ENCODE measurements at regions not wholly inside any gene's neighbourhood (a gene's known extent, or its start where the extent isn't known, plus 50 kb on each side); places are given as distances from the start of the nearest gene placed in this dataset.

- Histone ChIP-seq H3K79me2 (ENCODE audit: insufficient read depth, low read depth) (no peaks in the 10 kb centered on the region), H2AFZ (ENCODE audit: low read depth) (no peak overlapping the region), H3K27me3 (ENCODE audit: insufficient read depth, low read depth) (no peaks in the 10 kb centered on the region), H3K4me3 (IDR thresholded peaks at IDR 0.05; ENCODE audit: insufficient read depth, low read depth, low read length) (no peak overlapping the region), H3K9ac (no peak overlapping the region), H4K20me1 (ENCODE audit: insufficient read depth) (no peaks in the 10 kb centered on the region), H3K4me1 (ENCODE audit: low read depth, poor library complexity, severe bottlenecking) (no peaks in the 10 kb centered on the region), H3K4me2 (no peak overlapping the region), H3K27ac (no peak overlapping the region), H3K36me3 (ENCODE audit: insufficient read depth) (no peaks in the 10 kb centered on the region)
- no peak for TF ChIP-seq CTCF (conservative IDR thresholded peaks at IDR 0.05; ENCODE audit: low read depth, low read length)
Measured at GRCh38 chr5:84550222-84550621, 165.5 kb upstream of the EDIL3 start.

- no peak overlapping the region for H3K27ac ChIP-seq
- no peak overlapping the region for H3K4me2 ChIP-seq
- H3K36me3 ChIP-seq (ENCODE audit: insufficient read depth): no peaks in the 10 kb centered on the region
- no peak overlapping the region for H3K9ac ChIP-seq
- H3K79me2 ChIP-seq (ENCODE audit: insufficient read depth, low read depth): no peaks in the 10 kb centered on the region
- no peak for TF ChIP-seq CTCF (conservative IDR thresholded peaks at IDR 0.05; ENCODE audit: low read depth, low read length)
- no peaks in the 10 kb centered on the region for H3K27me3 ChIP-seq (ENCODE audit: insufficient read depth, low read depth)
- H3K4me1 ChIP-seq (ENCODE audit: low read depth, poor library complexity, severe bottlenecking): peaks cover under 1% of the 10 kb centered on the region
- no peak overlapping the region for H2AFZ ChIP-seq (ENCODE audit: low read depth)
- H3K4me3 ChIP-seq (IDR thresholded peaks at IDR 0.05; ENCODE audit: insufficient read depth, low read depth, low read length): no peak overlapping the region
- H4K20me1 ChIP-seq (ENCODE audit: insufficient read depth): no peaks in the 10 kb centered on the region
Measured at GRCh38 chr5:84549054-84549453, 164.4 kb upstream of the EDIL3 start.

GRCh38 chr5:84546686-84547085 lies 162.0 kb upstream of the EDIL3 start:
- Histone ChIP-seq H3K4me3 (IDR thresholded peaks at IDR 0.05; ENCODE audit: insufficient read depth, low read depth, low read length) (no peak overlapping the region), H3K27me3 (ENCODE audit: insufficient read depth, low read depth) (no peaks in the 10 kb centered on the region), H4K20me1 (ENCODE audit: insufficient read depth) (no peaks in the 10 kb centered on the region), H3K36me3 (ENCODE audit: insufficient read depth) (no peaks in the 10 kb centered on the region), H3K79me2 (ENCODE audit: insufficient read depth, low read depth) (no peaks in the 10 kb centered on the region), H3K4me2 (no peak overlapping the region), H3K27ac (no peak overlapping the region), H2AFZ (ENCODE audit: low read depth) (no peak overlapping the region), H3K4me1 (ENCODE audit: low read depth, poor library complexity, severe bottlenecking) (peaks cover 5% of the 10 kb centered on the region), H3K9ac (no peak overlapping the region)
- no peak for TF ChIP-seq CTCF (conservative IDR thresholded peaks at IDR 0.05; ENCODE audit: low read depth, low read length)

- Histone ChIP-seq H2AFZ (ENCODE audit: low read depth) (no peak overlapping the region), H3K9ac (no peak overlapping the region), H3K4me1 (ENCODE audit: low read depth, poor library complexity, severe bottlenecking) (no peaks in the 10 kb centered on the region), H3K27ac (no peak overlapping the region), H4K20me1 (ENCODE audit: insufficient read depth) (no peaks in the 10 kb centered on the region), H3K79me2 (ENCODE audit: insufficient read depth, low read depth) (no peaks in the 10 kb centered on the region), H3K36me3 (ENCODE audit: insufficient read depth) (no peaks in the 10 kb centered on the region), H3K27me3 (ENCODE audit: insufficient read depth, low read depth) (no peaks in the 10 kb centered on the region), H3K4me3 (IDR thresholded peaks at IDR 0.05; ENCODE audit: insufficient read depth, low read depth, low read length) (no peak overlapping the region), H3K4me2 (no peak overlapping the region)
- TF ChIP-seq CTCF (conservative IDR thresholded peaks at IDR 0.05; ENCODE audit: low read depth, low read length): no peak
Measured at GRCh38 chr5:84536797-84537196, 152.1 kb upstream of the EDIL3 start.

GRCh38 chr5:84535281-84535680 lies 150.6 kb upstream of the EDIL3 start:
- Histone ChIP-seq H3K36me3 (ENCODE audit: insufficient read depth) (no peaks in the 10 kb centered on the region), H2AFZ (ENCODE audit: low read depth) (no peak overlapping the region), H3K9ac (no peak overlapping the region), H3K4me3 (IDR thresholded peaks at IDR 0.05; ENCODE audit: insufficient read depth, low read depth, low read length) (no peak overlapping the region), H3K27ac (no peak overlapping the region), H3K79me2 (ENCODE audit: insufficient read depth, low read depth) (no peaks in the 10 kb centered on the region), H4K20me1 (ENCODE audit: insufficient read depth) (no peaks in the 10 kb centered on the region), H3K4me2 (no peak overlapping the region), H3K4me1 (ENCODE audit: low read depth, poor library complexity, severe bottlenecking) (no peaks in the 10 kb centered on the region), H3K27me3 (ENCODE audit: insufficient read depth, low read depth) (no peaks in the 10 kb centered on the region)
- no peak for TF ChIP-seq CTCF (conservative IDR thresholded peaks at IDR 0.05; ENCODE audit: low read depth, low read length)
